Pancreas (tissue), 10 donors: ENCODE measurements at regions not wholly inside any gene's neighbourhood (a gene's known extent, or its start where the extent isn't known, plus 50 kb on each side); places are given as distances from the start of the nearest gene placed in this dataset.

ENCODE experiments used
- ATAC-seq, 4 donors: fragments of 200-7000 bp; cut with Tn5 transposase; one replicate each; pipeline versions ENCODE4 v1.8.0 to v1.9.1; 2020; ENCODE audit warnings: mild to moderate bottlenecking in 4 of 4, moderate library complexity in 4 of 4
- DNase-seq, 6 donors: peaks; one replicate each; pipeline ENCODE4 v3.0.0-alpha.2; 2020
- FAIRE-seq: peaks from 2 replicates; lab custom pipeline; 2012; peaks lifted over from hg19 to GRCh38; lab: Jason Lieb, UNC
- H3K27ac ChIP-seq, 4 donors: fragments of 200-600 bp; sonication (generic); 1 replicate in 3 of 4; 2 replicates in 1 of 4; pipeline versions ENCODE4 v1.5.0 to v1.8.0; 2020
- H3K27me3 ChIP-seq, 4 donors: fragments of 200-600 bp; one replicate each; pipeline ENCODE4 v1.8.0; 2021
- H3K36me3 ChIP-seq, 3 donors: fragments of 200-600 bp; sonication (generic) in 1 of 3; one replicate each; pipeline versions ENCODE4 v1.5.0 to v1.8.0; 2020 to 2021
- H3K4me1 ChIP-seq, 3 donors: fragments of 200-600 bp; one replicate each; pipeline ENCODE4 v1.8.0; 2021
- H3K4me3 ChIP-seq, 4 donors: fragments of 200-600 bp; sonication (generic) in 2 of 4; one replicate each; pipeline versions ENCODE4 v1.5.0 to v1.8.0; 2020 to 2021
- H3K9me3 ChIP-seq, 4 donors: fragments of 200-600 bp; one replicate each; pipeline ENCODE4 v1.8.0; 2021
- WGBS, 2 donors: extraction: QIAGEN DNeasy Blood & Tissue Kit; methylation state at CpG; one replicate each; pipeline ENCODE4 v1.1.7; 2013; 5-methylcytosine and 5-hydroxymethylcytosine counted together
- intact Hi-C, 3 donors: fragments of 100-400 bp; cut with DNase I; formaldehyde crosslinking; loops; one replicate each; pipeline versions ENCODE4 v1.11.1 to v1.14.2; 2022
- TF ChIP-seq, protein P1 (sequence below), 4 donors: fragments of 200-600 bp; sonication (generic) in 3 of 4; IDR thresholded peaks; one replicate each; pipeline versions ENCODE4 v1.5.0 to v1.8.0; 2021; ENCODE audit warnings: antibody characterized with exemption in 4 of 4
- donor health status: healthy with polysubstance abuse.
- donor health status: DM: no; HTN: no; CAD: no; lungs with moderate emphysema.
- donor health status: DM: no; HTN: no; CAD: no.
- donor health status: control.
- donor health status: control.
- donor health status: Bipolar disorder and iron deficiency.
- donor health status: DM: yes; HTN: yes; CAD: no.
- donor health status: DM: no; HTN: no; CAD: no.
- donor health status: DM: no; HTN: no; CAD: no.
- donor health status: DM: yes; HTN: yes; CAD: no.

DNA sequence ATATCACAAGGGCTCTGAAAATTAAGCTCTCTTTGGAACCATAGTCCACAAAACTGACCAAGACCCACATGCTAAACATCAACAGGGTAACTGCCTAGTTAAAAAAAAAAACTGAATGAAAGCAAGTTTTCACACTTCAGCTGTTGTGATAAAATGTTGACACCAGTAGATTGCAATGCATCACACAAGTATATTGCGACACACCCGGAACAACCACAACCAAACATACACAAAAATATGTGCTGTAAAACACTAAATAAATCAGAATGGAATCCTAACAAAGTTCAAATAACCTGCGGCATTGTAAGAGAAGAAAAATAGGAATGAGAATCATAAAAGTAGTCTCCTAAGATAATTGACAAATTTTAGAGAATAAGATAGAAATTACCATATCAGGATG is 710.3 kb downstream of the AACS start:
- no peak for ATAC-seq
- H3K4me1 ChIP-seq: no peaks in the 10 kb centered on the region
- intact Hi-C loops: no loop called here
- no peak for FAIRE-seq
- no peaks in the 10 kb centered on the region for H3K36me3 ChIP-seq
- no peak for DNase-seq
- no peak overlapping the region for H3K27ac ChIP-seq
- no peak overlapping the region for H3K4me3 ChIP-seq
- no peaks in the 10 kb centered on the region for H3K27me3 ChIP-seq
- H3K9me3 ChIP-seq: no peaks in the 10 kb centered on the region
- TF ChIP-seq, protein P1, sequence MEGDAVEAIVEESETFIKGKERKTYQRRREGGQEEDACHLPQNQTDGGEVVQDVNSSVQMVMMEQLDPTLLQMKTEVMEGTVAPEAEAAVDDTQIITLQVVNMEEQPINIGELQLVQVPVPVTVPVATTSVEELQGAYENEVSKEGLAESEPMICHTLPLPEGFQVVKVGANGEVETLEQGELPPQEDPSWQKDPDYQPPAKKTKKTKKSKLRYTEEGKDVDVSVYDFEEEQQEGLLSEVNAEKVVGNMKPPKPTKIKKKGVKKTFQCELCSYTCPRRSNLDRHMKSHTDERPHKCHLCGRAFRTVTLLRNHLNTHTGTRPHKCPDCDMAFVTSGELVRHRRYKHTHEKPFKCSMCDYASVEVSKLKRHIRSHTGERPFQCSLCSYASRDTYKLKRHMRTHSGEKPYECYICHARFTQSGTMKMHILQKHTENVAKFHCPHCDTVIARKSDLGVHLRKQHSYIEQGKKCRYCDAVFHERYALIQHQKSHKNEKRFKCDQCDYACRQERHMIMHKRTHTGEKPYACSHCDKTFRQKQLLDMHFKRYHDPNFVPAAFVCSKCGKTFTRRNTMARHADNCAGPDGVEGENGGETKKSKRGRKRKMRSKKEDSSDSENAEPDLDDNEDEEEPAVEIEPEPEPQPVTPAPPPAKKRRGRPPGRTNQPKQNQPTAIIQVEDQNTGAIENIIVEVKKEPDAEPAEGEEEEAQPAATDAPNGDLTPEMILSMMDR (IDR thresholded peaks at IDR 0.05): no peak
- WGBS, 2 donors: 84 to 87% methylated on average over 3 of the region's 3 CpGs

DNA sequence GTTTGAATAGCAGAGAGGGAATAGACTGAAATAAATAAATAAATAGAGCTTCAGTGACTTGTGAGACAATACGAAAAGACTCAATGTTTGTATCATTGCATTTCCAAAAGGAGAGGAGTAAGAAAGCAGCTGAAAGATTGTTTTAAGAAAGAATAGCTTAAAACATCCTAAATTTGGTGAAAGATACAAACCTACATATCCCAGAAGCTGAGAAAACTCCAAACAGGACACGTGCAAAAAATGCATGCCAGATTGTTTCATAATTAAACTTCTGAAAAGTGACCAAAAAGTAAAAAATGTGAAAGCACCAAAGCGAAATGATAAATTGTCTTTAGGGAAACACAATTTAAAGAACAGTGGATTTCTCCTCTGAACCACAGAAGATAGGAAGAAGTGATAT is 711.0 kb downstream of the AACS start:
- no peaks in the 10 kb centered on the region for H3K27me3 ChIP-seq
- DNase-seq (no peak), ATAC-seq (no peak), FAIRE-seq (no peak)
- no peak overlapping the region for H3K4me3 ChIP-seq
- intact Hi-C loops: no loop called here
- WGBS, 2 donors: 61 to 71% methylated on average over 3 of the region's 3 CpGs
- no peaks in the 10 kb centered on the region for H3K36me3 ChIP-seq
- TF ChIP-seq, protein P1 (IDR thresholded peaks at IDR 0.05): no peak
- no peaks in the 10 kb centered on the region for H3K9me3 ChIP-seq
- H3K4me1 ChIP-seq: no peaks in the 10 kb centered on the region
- H3K27ac ChIP-seq: no peak overlapping the region

DNA sequence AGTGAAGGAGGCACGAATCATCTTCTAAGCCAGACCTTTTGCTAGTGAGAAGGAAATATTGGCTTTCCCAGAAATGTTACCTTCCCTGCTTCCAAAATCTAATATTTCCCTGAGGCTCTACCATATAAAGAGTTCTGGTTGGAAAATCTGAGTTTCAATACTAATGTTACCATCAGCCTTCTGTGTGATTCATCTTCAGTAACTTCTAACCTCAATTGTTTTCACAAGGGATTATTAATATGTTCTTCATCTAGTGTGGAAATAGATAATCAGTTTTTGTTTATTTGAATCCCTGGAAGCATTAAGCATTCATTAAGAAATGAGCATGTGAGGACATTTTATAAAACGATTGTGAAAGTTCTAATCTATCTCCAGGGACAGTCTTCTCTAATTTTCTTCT is 720.9 kb downstream of the AACS start:
- H3K9me3 ChIP-seq: no peaks in the 10 kb centered on the region
- H3K27me3 ChIP-seq: no peaks in the 10 kb centered on the region
- FAIRE-seq: no peak
- no peak for DNase-seq
- H3K4me3 ChIP-seq: no peak overlapping the region
- TF ChIP-seq, protein P1 (IDR thresholded peaks at IDR 0.05): no peak
- H3K27ac ChIP-seq: no peak overlapping the region
- H3K36me3 ChIP-seq: no peaks in the 10 kb centered on the region
- no peaks in the 10 kb centered on the region for H3K4me1 ChIP-seq
- intact Hi-C loops: no loop called here
- WGBS, 2 donors: 25 to 36% methylated on average over 2 of the region's 2 CpGs
- ATAC-seq: no peak

DNA sequence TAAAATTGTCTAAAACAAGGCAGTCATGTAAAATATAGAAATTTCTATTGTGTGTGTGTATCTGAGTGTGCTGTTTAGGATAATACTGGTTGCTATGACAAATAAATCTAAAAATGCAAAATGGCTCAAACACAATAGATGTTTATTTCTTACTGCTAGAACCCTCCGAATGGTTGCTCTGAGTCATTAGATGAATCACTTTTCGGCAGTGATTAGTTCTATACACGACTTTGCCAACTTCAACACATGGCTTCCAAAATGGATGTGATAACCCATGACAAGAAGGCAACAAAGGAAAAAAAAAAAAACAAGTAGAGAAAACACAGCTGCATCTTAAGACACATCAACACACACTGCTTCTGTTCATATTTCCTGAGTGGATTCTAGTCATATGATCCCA is 729.2 kb downstream of the AACS start:
- FAIRE-seq (no peak), ATAC-seq (no peak), DNase-seq (no peak)
- no peaks in the 10 kb centered on the region for H3K9me3 ChIP-seq
- WGBS, 2 donors: 40 to 54% methylated on average over 3 of the region's 3 CpGs
- no peaks in the 10 kb centered on the region for H3K4me1 ChIP-seq
- H3K27ac ChIP-seq: no peak overlapping the region
- H3K27me3 ChIP-seq: no peaks in the 10 kb centered on the region
- H3K36me3 ChIP-seq: no peaks in the 10 kb centered on the region
- intact Hi-C loops: no loop called here
- H3K4me3 ChIP-seq: no peak overlapping the region
- TF ChIP-seq, protein P1 (IDR thresholded peaks at IDR 0.05): no peak

DNA sequence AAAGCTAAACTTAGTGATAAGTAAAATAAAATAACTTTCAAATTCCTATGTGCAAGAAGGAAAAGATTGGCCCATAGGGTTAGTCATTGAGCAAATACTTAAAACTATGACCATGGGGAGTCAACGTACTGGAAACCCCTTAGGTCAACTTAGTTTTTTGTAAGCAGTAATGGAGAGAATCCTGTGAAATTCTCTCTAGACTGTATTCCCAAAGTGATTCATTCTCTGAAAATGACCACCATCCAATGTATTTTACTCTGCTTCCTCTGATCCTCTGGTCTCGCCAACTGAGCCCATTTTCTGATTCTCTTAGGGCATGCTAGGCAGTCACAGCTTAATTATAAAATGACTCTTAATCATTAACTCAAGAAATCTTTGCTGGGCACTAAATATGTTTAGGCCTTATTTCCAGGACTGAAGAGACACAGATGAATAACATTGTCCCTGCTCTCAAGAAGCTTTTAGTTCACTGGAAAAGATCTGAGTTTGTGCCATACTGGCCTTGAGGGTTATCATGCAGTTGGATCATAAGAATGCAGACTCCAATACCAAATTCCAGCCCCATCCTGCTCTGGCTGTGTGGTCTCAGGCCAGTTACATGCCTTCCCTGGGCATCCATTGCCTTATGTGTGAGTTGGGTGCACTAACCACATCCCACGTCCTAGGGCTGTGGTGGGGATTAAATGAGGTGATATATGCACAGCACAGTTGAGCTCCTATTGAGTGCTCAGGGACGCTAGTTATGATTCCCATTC is 732.4 kb downstream of the AACS start:
- 56 to 57% methylated on average over 4 of the region's 4 CpGs for WGBS, 2 donors
- H3K9me3 ChIP-seq: no peaks in the 10 kb centered on the region
- H3K4me3 ChIP-seq: no peak overlapping the region
- TF ChIP-seq, protein P1 (IDR thresholded peaks at IDR 0.05): no peak
- no peaks in the 10 kb centered on the region for H3K27me3 ChIP-seq
- H3K36me3 ChIP-seq: no peaks in the 10 kb centered on the region
- ATAC-seq: no peak
- DNase-seq: no peak
- no peak overlapping the region for H3K27ac ChIP-seq
- intact Hi-C loops: no loop called here
- no peak for FAIRE-seq
- H3K4me1 ChIP-seq: no peaks in the 10 kb centered on the region
